Neural progenitor cell (in vitro differentiated cells): ENCODE measurements at regions not wholly inside any gene's neighbourhood (a gene's known extent, or its start where the extent isn't known, plus 50 kb on each side); places are given as distances from the start of the nearest gene placed in this dataset.

ENCODE experiments used
- CTCF ChIP-seq: fragments of 200-600 bp; sonication (generic); IDR thresholded peaks from 2 replicates; pipeline ENCODE4 v1.5.1; 2017; ENCODE audit warnings: antibody characterized with exemption, mild to moderate bottlenecking
- EZH2 ChIP-seq: fragments of 200-600 bp; sonication (generic); IDR thresholded peaks from 2 replicates; pipeline ENCODE4 v1.6.1; 2017; ENCODE audit warnings: antibody characterized with exemption, mild to moderate bottlenecking, moderate library complexity
- EZH2phosphoT487 ChIP-seq: fragments of 200-600 bp; sonication (generic); IDR thresholded peaks from 2 replicates; pipeline ENCODE4 v1.6.1; 2017; ENCODE audit warnings: antibody characterized with exemption

- TF ChIP-seq CTCF (no peak), EZH2 (no peak), EZH2phosphoT487 (no peak)
These were observed 290.1 kb upstream of the TSHZ3 start for GRCh38 chr19:31639306-31639705.
